ENCODE measurements at regions not wholly inside any gene's neighbourhood (a gene's known extent, or its start where the extent isn't known, plus 50 kb on each side); places are given as distances from the start of the nearest gene placed in this dataset.

- TF ChIP-seq CTCF (IDR thresholded peaks at IDR 0.05) (no peak), POLR2A (IDR thresholded peaks at IDR 0.05) (no peak), POLR2AphosphoS5 (IDR thresholded peaks at IDR 0.05) (no peak)
Observed at GRCh38 chr7:106518967-106519366, 142.0 kb downstream of the CCDC71L start.

Data from breast epithelium (tissue), 3 donors.